Transverse colon (tissue), 4 donors: ENCODE measurements at regions not wholly inside any gene's neighbourhood (a gene's known extent, or its start where the extent isn't known, plus 50 kb on each side); places are given as distances from the start of the nearest gene placed in this dataset.
"Not testable (repeated sequence)": the region's sequence is repeated elsewhere in the genome, so short reads cannot be mapped to it uniquely, and the experiment has no call there.

ENCODE experiments used
- CTCF ChIP-seq, 5 experiments: fragments of 200-600 bp in 3 of 5; fragments of 450-650 bp in 2 of 5; sonication (generic) in 3 of 5; IDR thresholded peaks; 1 replicate in 2 of 5; 2 replicates in 3 of 5; pipeline ENCODE4 v1.5.1; 2016 to 2017; ENCODE audit warnings: antibody characterized with exemption in 5 of 5, inconsistent platforms in 3 of 5, mild to moderate bottlenecking in 2 of 5, moderate library complexity in 1 of 5
- EP300 ChIP-seq: sonication (generic); formaldehyde crosslinking; IDR thresholded peaks from one replicate; pipeline ENCODE4 v1.6.1; 2017; ENCODE audit warnings: antibody characterized with exemption, low read depth
- POLR2A ChIP-seq: fragments of 450-650 bp; IDR thresholded peaks from one replicate; pipeline ENCODE4 v1.6.1; 2016; ENCODE audit warnings: antibody characterized with exemption, mild to moderate bottlenecking, moderate library complexity
- POLR2AphosphoS5 ChIP-seq, 3 donors: sonication (generic); formaldehyde crosslinking; IDR thresholded peaks; one replicate each; pipeline ENCODE4 v1.6.1; 2016; ENCODE audit warnings: antibody characterized with exemption in 3 of 3

- not testable (repeated sequence) for TF ChIP-seq CTCF (IDR thresholded peaks at IDR 0.05); POLR2A; EP300; POLR2AphosphoS5 (IDR thresholded peaks at IDR 0.05)
These were observed 366.0 kb downstream of the SRGAP2C start for GRCh38 chr1:121550817-121551216.
